NT2/D1 (cell line): ENCODE measurements at regions not wholly inside any gene's neighbourhood (a gene's known extent, or its start where the extent isn't known, plus 50 kb on each side); places are given as distances from the start of the nearest gene placed in this dataset.

ENCODE experiments used
- DNase-seq: peaks from one replicate; pipeline ENCODE4 v3.0.0-alpha.2; 2011; ENCODE audit warnings: low read depth, low spot score
- H3K27me3 ChIP-seq: 2 replicates; pipeline ENCODE4 v1.6.0; 2011; ENCODE audit warnings: mild to moderate bottlenecking; ENCODE audit not compliant: insufficient read length, insufficient read depth
- H3K36me3 ChIP-seq: 2 replicates; pipeline ENCODE4 v1.6.1; 2011; ENCODE audit warnings: mild to moderate bottlenecking, low read length, mixed read lengths; ENCODE audit not compliant: insufficient read depth, insufficient read length
- H3K4me1 ChIP-seq: 2 replicates; pipeline ENCODE4 v1.5.1; 2011; ENCODE audit not compliant: insufficient read depth, insufficient read length
- H3K4me3 ChIP-seq: 2 replicates; pipeline ENCODE4 v1.5.1; 2011; ENCODE audit warnings: low read depth; ENCODE audit not compliant: insufficient read length
- H3K9ac ChIP-seq: 2 replicates; pipeline ENCODE4 v1.6.0; 2011; ENCODE audit warnings: low read depth; ENCODE audit not compliant: insufficient read length
- H3K9me3 ChIP-seq: 2 replicates; pipeline ENCODE4 v1.5.1; 2011; ENCODE audit warnings: mild to moderate bottlenecking, low read length; ENCODE audit not compliant: insufficient read depth
- SUZ12 ChIP-seq: IDR thresholded peaks from 2 replicates; pipeline ENCODE4 v1.6.1; 2011; ENCODE audit not compliant: insufficient read length, insufficient read depth; ENCODE audit errors: extremely low read depth
- YY1 ChIP-seq: IDR thresholded peaks from 2 replicates; pipeline ENCODE4 v1.6.1; 2011; ENCODE audit not compliant: insufficient read length, insufficient read depth
- ZNF274 ChIP-seq: IDR thresholded peaks from 2 replicates; pipeline ENCODE4 v1.6.1; 2011; ENCODE audit warnings: mild to moderate bottlenecking, low read depth, low read length

GRCh38 chr10:117878626-117879025, 168.1 kb downstream of the RAB11FIP2 start:
- TF ChIP-seq SUZ12 (no peak), ZNF274 (no peak), YY1 (no peak)
- Histone ChIP-seq H3K9me3 (peaks cover 2% of the 10 kb centered on the region; the same call in 1 of the 2 replicates), H3K4me1 (no peaks in the 10 kb centered on the region), H3K4me3 (no peak overlapping the region), H3K36me3 (no peaks in the 10 kb centered on the region), H3K9ac (no peak overlapping the region), H3K27me3 (no peaks in the 10 kb centered on the region)
- no peak for DNase-seq

- no peaks in the 10 kb centered on the region for H3K4me1 ChIP-seq
- H3K9ac ChIP-seq, result no peak overlapping the region
- TF ChIP-seq YY1 (no peak), SUZ12 (no peak), ZNF274 (no peak)
- no peak overlapping the region for H3K4me3 ChIP-seq
- H3K27me3 ChIP-seq, result no peaks in the 10 kb centered on the region
- H3K36me3 ChIP-seq, result no peaks in the 10 kb centered on the region
- H3K9me3 ChIP-seq, result peaks cover 10% of the 10 kb centered on the region; the same call in 1 of the 2 replicates
- DNase-seq, result no peak
Measured at GRCh38 chr10:117884093-117884492, 162.6 kb downstream of the RAB11FIP2 start.

DNA sequence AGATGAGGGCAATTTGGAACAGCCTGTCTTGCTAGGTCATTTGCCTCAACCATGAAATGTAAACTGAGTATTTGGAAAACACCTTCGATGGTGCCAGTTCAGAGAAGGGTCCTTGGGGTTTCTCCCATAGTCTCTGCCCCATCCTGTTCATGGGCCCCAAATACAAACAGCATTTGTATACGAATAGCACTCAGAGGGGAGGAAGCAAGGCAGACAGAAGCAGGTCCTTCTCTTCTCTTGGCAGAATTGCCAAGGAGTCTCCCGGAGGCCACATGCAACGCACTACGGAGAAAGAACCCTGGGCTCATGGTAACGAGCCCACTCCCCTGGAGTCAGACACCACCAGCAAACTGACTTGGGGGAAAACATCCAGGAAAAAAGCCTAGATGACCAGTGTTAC, 162.1 kb downstream of the RAB11FIP2 start:
- Histone ChIP-seq H3K4me1 (no peaks in the 10 kb centered on the region), H3K9me3 (peaks cover 10% of the 10 kb centered on the region; the same call in 1 of the 2 replicates), H3K36me3 (no peaks in the 10 kb centered on the region), H3K9ac (no peak overlapping the region), H3K27me3 (no peaks in the 10 kb centered on the region), H3K4me3 (no peak overlapping the region)
- TF ChIP-seq ZNF274 (no peak), SUZ12 (no peak), YY1 (no peak)
- no peak for DNase-seq

- no peak for DNase-seq
- no peak overlapping the region for H3K9ac ChIP-seq
Measured at GRCh38 chr10:117885206-117885829, 161.4 kb downstream of the RAB11FIP2 start.

DNA sequence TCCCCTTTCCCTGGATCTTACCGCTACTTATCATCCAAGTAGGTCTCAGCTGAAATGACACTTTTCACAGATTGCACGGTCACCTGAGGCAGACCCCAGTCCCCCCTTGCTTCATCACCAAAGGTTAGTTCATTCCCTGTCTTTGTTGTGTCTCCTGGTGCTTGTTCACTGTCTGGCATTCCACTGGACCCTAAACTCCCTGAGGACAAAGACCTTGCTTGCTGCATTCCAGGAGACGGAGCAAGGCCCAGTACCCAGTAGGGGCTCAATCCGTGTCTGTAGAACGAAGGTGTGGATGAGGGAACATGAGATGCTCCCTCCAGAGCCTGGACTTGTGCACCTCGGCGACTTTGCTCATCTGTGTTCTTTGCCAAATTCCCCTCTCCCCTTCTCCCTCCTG, 160.0 kb downstream of the RAB11FIP2 start:
- DNase-seq, result no peak
- no peak overlapping the region for H3K9ac ChIP-seq
- H3K27me3 ChIP-seq, result no peaks in the 10 kb centered on the region
- H3K4me1 ChIP-seq, result no peaks in the 10 kb centered on the region
- peaks cover 10% of the 10 kb centered on the region; the same call in 1 of the 2 replicates for H3K9me3 ChIP-seq
- H3K36me3 ChIP-seq, result no peaks in the 10 kb centered on the region
- H3K4me3 ChIP-seq, result no peak overlapping the region
- TF ChIP-seq ZNF274 (no peak), SUZ12 (no peak), YY1 (no peak)

More at GRCh38 chr10:117885206-117885829, 161.4 kb downstream of the RAB11FIP2 start:
- H3K27me3 ChIP-seq, result no peaks in the 10 kb centered on the region
- peaks cover 10% of the 10 kb centered on the region; the same call in 1 of the 2 replicates for H3K9me3 ChIP-seq
- no peak overlapping the region for H3K4me3 ChIP-seq
- H3K4me1 ChIP-seq, result no peaks in the 10 kb centered on the region
- TF ChIP-seq SUZ12 (no peak), YY1 (no peak), ZNF274 (no peak)
- H3K36me3 ChIP-seq, result no peaks in the 10 kb centered on the region

DNA sequence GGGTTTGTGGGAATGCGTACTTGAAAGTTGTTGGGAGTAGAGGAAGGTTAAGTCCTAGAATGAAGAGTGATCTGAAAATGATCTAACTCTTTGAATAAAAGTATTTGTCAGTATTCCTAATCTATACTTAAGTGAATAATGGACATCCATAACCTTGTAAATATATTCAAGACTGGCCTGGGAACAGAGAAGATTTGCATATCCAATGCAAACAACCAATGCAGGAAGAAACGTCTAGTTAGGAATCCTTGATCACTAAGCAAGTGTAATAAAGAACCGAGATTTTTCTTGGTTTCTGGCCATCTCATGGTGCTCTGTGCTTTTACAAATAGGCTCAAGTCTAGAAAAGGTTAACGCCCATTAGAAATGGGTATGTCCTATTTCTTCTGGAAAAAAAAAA, 157.1 kb downstream of the RAB11FIP2 start:
- Histone ChIP-seq H3K27me3 (no peaks in the 10 kb centered on the region), H3K36me3 (no peaks in the 10 kb centered on the region), H3K9me3 (no peaks in the 10 kb centered on the region), H3K9ac (no peak overlapping the region), H3K4me3 (no peak overlapping the region), H3K4me1 (no peaks in the 10 kb centered on the region)
- TF ChIP-seq YY1 (no peak), ZNF274 (no peak), SUZ12 (no peak)
- no peak for DNase-seq

DNA sequence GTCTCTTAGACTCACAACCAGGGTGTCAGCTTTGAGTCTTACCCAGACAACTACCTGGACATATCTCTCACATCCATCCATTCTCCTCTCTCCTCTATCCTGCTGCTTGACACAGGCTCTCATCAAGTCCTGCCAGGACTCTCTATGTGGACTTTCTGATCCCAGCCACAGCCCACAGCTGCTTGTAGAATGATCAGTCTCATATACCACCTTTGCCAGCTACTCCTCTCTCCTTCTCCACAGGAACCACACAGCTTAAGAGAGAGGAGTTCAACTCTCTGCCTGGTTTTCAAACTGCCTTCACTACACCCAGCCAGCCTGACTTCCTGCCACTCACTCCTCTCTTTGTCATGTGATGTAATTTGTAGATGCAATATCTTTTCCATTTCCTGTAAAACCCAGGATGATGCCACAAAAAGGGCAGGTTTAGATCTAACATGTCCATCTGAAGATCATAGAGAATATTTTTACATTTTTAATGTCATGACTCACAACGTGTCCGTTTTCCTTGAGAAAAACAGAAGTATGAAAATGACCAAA, 154.0 kb downstream of the RAB11FIP2 start:
- Histone ChIP-seq H3K9me3 (peaks cover 4% of the 10 kb centered on the region; the same call in 1 of the 2 replicates), H3K4me3 (no peak overlapping the region), H3K27me3 (no peaks in the 10 kb centered on the region), H3K9ac (no peak overlapping the region), H3K36me3 (no peaks in the 10 kb centered on the region), H3K4me1 (no peaks in the 10 kb centered on the region)
- no peak for DNase-seq
- no peak for TF ChIP-seq SUZ12
- no peak for TF ChIP-seq YY1
- no peak for TF ChIP-seq ZNF274
